Coronary artery (tissue), 2 donors: ENCODE measurements at regions not wholly inside any gene's neighbourhood (a gene's known extent, or its start where the extent isn't known, plus 50 kb on each side); places are given as distances from the start of the nearest gene placed in this dataset.
A peak's percentile ranks its signal among the peaks of the same experiment; 100 is the strongest.

Experiments
- DNase-seq: peaks from one replicate; pipeline ENCODE4 v3.0.0-alpha.2; 2017; ENCODE audit warnings: low spot score
- H3K27ac ChIP-seq, 2 donors: fragments of 200-600 bp; sonication (generic); one replicate each; pipeline ENCODE4 v1.5.1; 2016 to 2019
- H3K4me3 ChIP-seq: fragments of 200-600 bp; sonication (generic); 2 replicates; pipeline ENCODE4 v1.5.1; 2016; ENCODE audit warnings: mild to moderate bottlenecking, moderate library complexity
- CTCF ChIP-seq: fragments of 200-600 bp; sonication (generic); IDR thresholded peaks from one replicate; pipeline ENCODE4 v1.5.1; 2019; ENCODE audit warnings: antibody characterized with exemption

DNA sequence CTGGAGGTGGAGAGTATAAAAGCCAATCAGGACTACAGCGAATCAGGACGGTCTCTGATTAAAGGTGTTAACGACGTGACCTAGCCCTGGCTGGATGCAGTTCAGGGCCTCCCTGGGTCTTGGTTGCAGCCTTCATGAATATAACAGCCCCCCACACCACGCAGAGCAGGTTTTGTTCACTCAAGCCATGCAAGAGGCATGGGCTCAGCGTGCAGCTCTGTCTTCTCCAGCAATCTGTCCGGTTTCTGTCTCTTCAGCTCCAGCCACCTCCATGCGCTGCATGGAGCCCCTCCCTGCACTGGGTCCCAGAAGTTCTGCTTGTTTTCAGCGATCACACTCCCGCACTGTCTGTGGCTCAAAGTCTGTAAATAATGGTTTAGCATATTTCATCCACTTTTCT, 57.1 kb upstream of the CHRNA7 start:
- Histone ChIP-seq H3K4me3 (no peak overlapping the region), H3K27ac (no peak overlapping the region)
- TF ChIP-seq CTCF: no peak
- DNase-seq: no peak

DNA sequence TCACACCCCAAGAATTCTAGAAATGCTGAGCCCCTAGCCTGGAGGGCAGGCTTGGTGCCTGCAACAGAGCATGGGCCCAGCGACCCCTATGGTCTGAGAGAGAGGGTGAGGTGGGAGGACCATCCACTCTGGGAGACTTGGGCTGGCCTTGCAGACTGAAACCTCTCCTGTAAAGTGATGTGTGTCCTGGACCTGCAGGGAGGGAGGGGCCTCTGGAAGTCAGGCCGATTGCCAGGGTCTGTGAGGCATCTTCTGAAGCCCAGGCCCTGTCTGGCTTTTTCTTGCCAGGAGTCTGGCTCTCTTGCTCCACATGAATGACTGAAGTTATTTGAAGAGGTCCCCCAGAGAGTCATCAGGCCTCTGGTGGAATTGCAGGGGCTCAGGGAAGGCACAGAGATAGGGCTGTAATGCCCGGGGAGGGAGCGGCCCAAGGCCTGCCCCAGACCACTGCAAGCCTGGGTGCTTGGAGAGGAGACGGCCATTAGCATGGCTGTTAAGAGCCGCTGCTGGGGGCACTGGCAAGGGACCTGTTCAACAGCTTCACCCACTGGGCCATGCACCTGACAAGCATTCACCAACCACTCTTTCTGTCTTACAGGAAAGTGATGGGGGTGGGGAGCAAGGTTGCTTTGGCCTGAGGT, 56.0 kb upstream of the CHRNA7 start:
- Histone ChIP-seq H3K27ac (no peak overlapping the region), H3K4me3 (no peak overlapping the region)
- no peak for DNase-seq
- no peak for TF ChIP-seq CTCF

GRCh38 chr15:31974855-31975829, 55.2 kb upstream of the CHRNA7 start:
- DNase-seq: no peak
- TF ChIP-seq CTCF: no peak
- peak overlapping the region; percentile 51 for H3K4me3 ChIP-seq
- H3K27ac ChIP-seq: no peak overlapping the region

GRCh38 chr15:31975830-31976229, 54.5 kb upstream of the CHRNA7 start:
- TF ChIP-seq CTCF: no peak
- no peak overlapping the region for H3K4me3 ChIP-seq

GRCh38 chr15:31977138-31977537, 53.2 kb upstream of the CHRNA7 start:
- TF ChIP-seq CTCF: no peak
- H3K4me3 ChIP-seq: no peak overlapping the region
- no peak overlapping the region for H3K27ac ChIP-seq
- no peak for DNase-seq

More at GRCh38 chr15:31975830-31976229, 54.5 kb upstream of the CHRNA7 start:
- DNase-seq: no peak
- no peak overlapping the region for H3K27ac ChIP-seq

- no peak for TF ChIP-seq CTCF
- Histone ChIP-seq H3K27ac (no peak overlapping the region), H3K4me3 (no peak overlapping the region)
- DNase-seq: no peak
Measured at GRCh38 chr15:31977812-31978661, 52.3 kb upstream of the CHRNA7 start.
